NCI-H2196 treated with DMSO at 0.1 percent for 48 hours (cell line): ENCODE measurements at regions not wholly inside any gene's neighbourhood (a gene's known extent, or its start where the extent isn't known, plus 50 kb on each side); places are given as distances from the start of the nearest gene placed in this dataset.

Source experiments
- DNase-seq: peaks from one replicate; lab custom pipeline; 2025; ENCODE audit not compliant: unreplicated experiment; lab: John Stamatoyannopoulos, UW

- DNase-seq: no peak
These were observed 117.4 kb downstream of the TTLL2 start for GRCh38 chr6:167442245-167442644.

- DNase-seq: no peak
These were observed 118.2 kb downstream of the TTLL2 start for GRCh38 chr6:167442796-167443680.

- no peak for DNase-seq
These were observed 119.9 kb downstream of the TTLL2 start for GRCh38 chr6:167444602-167445346.

GRCh38 chr6:167445568-167445967 lies 120.7 kb downstream of the TTLL2 start:
- DNase-seq: no peak

- no peak for DNase-seq
These were observed 121.2 kb downstream of the TTLL2 start for GRCh38 chr6:167446046-167446445.

GRCh38 chr6:167446971-167447370 lies 122.1 kb downstream of the TTLL2 start:
- DNase-seq: no peak

- no peak for DNase-seq
These were observed 123.5 kb downstream of the TTLL2 start for GRCh38 chr6:167448378-167448777.

GRCh38 chr6:167449094-167449861 lies 124.4 kb downstream of the TTLL2 start:
- no peak for DNase-seq

- DNase-seq: no peak
These were observed 125.7 kb downstream of the TTLL2 start for GRCh38 chr6:167450626-167451025.

- no peak for DNase-seq
These were observed 127.6 kb downstream of the TTLL2 start for GRCh38 chr6:167452338-167453081.

- no peak for DNase-seq
These were observed 128.2 kb downstream of the TTLL2 start for GRCh38 chr6:167453082-167453446.

GRCh38 chr6:167454003-167454402 lies 129.1 kb downstream of the TTLL2 start:
- DNase-seq: no peak

- DNase-seq: no peak
These were observed 130.5 kb downstream of the TTLL2 start for GRCh38 chr6:167455371-167455770.

- no peak for DNase-seq
These were observed 137.8 kb downstream of the TTLL2 start for GRCh38 chr6:167462514-167463312.

- DNase-seq: no peak
These were observed 139.3 kb downstream of the TTLL2 start for GRCh38 chr6:167464177-167464576.

- DNase-seq: no peak
These were observed 140.6 kb downstream of the TTLL2 start for GRCh38 chr6:167465482-167465881.

- no peak for DNase-seq
These were observed 142.4 kb downstream of the TTLL2 start for GRCh38 chr6:167467282-167467681.

GRCh38 chr6:167467793-167468431 lies 143.0 kb downstream of the TTLL2 start:
- DNase-seq: no peak

GRCh38 chr6:167469101-167469500 lies 144.2 kb downstream of the TTLL2 start:
- DNase-seq: no peak

- DNase-seq: no peak
These were observed 144.8 kb downstream of the TTLL2 start for GRCh38 chr6:167469672-167470071.
